WTC11 (cell line): ENCODE measurements at regions not wholly inside any gene's neighbourhood (a gene's known extent, or its start where the extent isn't known, plus 50 kb on each side); places are given as distances from the start of the nearest gene placed in this dataset.
A peak's percentile ranks its signal among the peaks of the same experiment; 100 is the strongest.

Experiments used
- ATAC-seq: fragments of 200-7000 bp; cut with Tn5 transposase; 2 replicates; pipeline ENCODE4 v1.10.0; 2021; ENCODE audit warnings: mild to moderate bottlenecking, moderate library complexity
- CTCF ChIA-PET: fragments of 300-600 bp; sonication (Branson Sonifier 250); formaldehyde crosslinking; loops from one replicate; lab custom pipeline; 2021; ENCODE audit warnings: antibody characterized with exemption; lab: Charles Lee
- POLR2A ChIA-PET: fragments of 350-600 bp; sonication (Branson Sonifier 250); formaldehyde crosslinking; loops from one replicate; lab custom pipeline; 2021; ENCODE audit warnings: antibody characterized with exemption; lab: Charles Lee
- DNase-seq: peaks from one replicate; pipeline ENCODE4 v3.0.0; 2021; ENCODE audit warnings: low spot score
- H3K27ac Mint-ChIP-seq: 2 replicates; pipeline ENCODE4 v1.8.0; 2021; ENCODE audit warnings: mixed read lengths
- H3K27me3 Mint-ChIP-seq: 2 replicates; pipeline ENCODE4 v1.8.0; 2021; ENCODE audit warnings: low read depth, mild to moderate bottlenecking, moderate library complexity, mixed read lengths
- H3K36me3 Mint-ChIP-seq: 2 replicates; pipeline ENCODE4 v1.8.0; 2021; ENCODE audit warnings: mixed read lengths
- H3K4me1 Mint-ChIP-seq: 2 replicates; pipeline ENCODE4 v1.8.0; 2022; ENCODE audit warnings: mixed read lengths
- H3K4me3 Mint-ChIP-seq: 2 replicates; pipeline ENCODE4 v1.8.0; 2021; ENCODE audit warnings: mild to moderate bottlenecking, moderate library complexity, mixed read lengths
- H3K9me3 Mint-ChIP-seq: 2 replicates; pipeline ENCODE4 v1.8.0; 2021; ENCODE audit warnings: mixed read lengths
- EMX1 ChIP-seq: fragments of 250-450 bp; sonication (Bioruptor Pico); IDR thresholded peaks from 2 replicates; pipeline ENCODE4 v1.8.0; 2021; ENCODE audit warnings: mild to moderate bottlenecking
- GABPB1 ChIP-seq: sonication (generic); formaldehyde crosslinking; IDR thresholded peaks from 2 replicates; pipeline ENCODE4 v1.8.1; 2023; ENCODE audit warnings: mild to moderate bottlenecking, missing genetic modification reagents
- GTF2I ChIP-seq: fragments of 250-450 bp; sonication (Bioruptor Pico); conservative IDR thresholded peaks from 2 replicates; pipeline ENCODE4 v1.4.0; 2021; ENCODE audit warnings: mild to moderate bottlenecking
- MAX ChIP-seq: sonication (generic); formaldehyde crosslinking; IDR thresholded peaks from 2 replicates; pipeline ENCODE4 v1.8.0; 2022; ENCODE audit warnings: mild to moderate bottlenecking, missing genetic modification reagents
- NR3C1 ChIP-seq: sonication (generic); formaldehyde crosslinking; conservative IDR thresholded peaks from 2 replicates; pipeline ENCODE4 v1.8.1; 2023; ENCODE audit warnings: low read depth, mild to moderate bottlenecking, missing genetic modification reagents
- PRDM15 ChIP-seq: sonication (generic); formaldehyde crosslinking; IDR thresholded peaks from 2 replicates; pipeline ENCODE4 v1.8.0; 2022; ENCODE audit warnings: missing genetic modification reagents
- SMAD3 ChIP-seq: sonication (generic); formaldehyde crosslinking; IDR thresholded peaks from 2 replicates; pipeline ENCODE4 v1.8.0; 2022; ENCODE audit warnings: missing genetic modification reagents, mild to moderate bottlenecking, borderline replicate concordance
- TEAD1 ChIP-seq: sonication (generic); formaldehyde crosslinking; IDR thresholded peaks from 2 replicates; pipeline ENCODE4 v1.8.0; 2022; ENCODE audit warnings: mild to moderate bottlenecking, missing genetic modification reagents
- ZNF423 ChIP-seq: fragments of 250-450 bp; sonication (Bioruptor Pico); IDR thresholded peaks from 2 replicates; pipeline ENCODE4 v2.1.2; 2022; ENCODE audit warnings: mild to moderate bottlenecking, moderate library complexity
- ZNF532 ChIP-seq: fragments of 250-450 bp; sonication (Bioruptor Pico); IDR thresholded peaks from 2 replicates; pipeline ENCODE4 v1.9.0; 2021; ENCODE audit warnings: mild to moderate bottlenecking, borderline replicate concordance

- ChIA-PET CTCF (no interaction called here), POLR2A (no interaction called here)
- ATAC-seq (no peak), DNase-seq (no peak)
- Mint-ChIP-seq H3K4me3 (no peak overlapping the region), H3K36me3 (peaks cover 14% of the 10 kb centered on the region), H3K4me1 (peaks cover 37% of the 10 kb centered on the region), H3K27me3 (no peaks in the 10 kb centered on the region), H3K27ac (peak overlapping the region; percentile 3), H3K9me3 (peaks cover 16% of the 10 kb centered on the region)
- 0 out of 2 replicates have a peak, but pooled peaks have one; percentile 28 for TF ChIP-seq TEAD1 (CRISPR knock-in tag)
- no peak for TF ChIP-seq EMX1 (CRISPR knock-in tag)
Observed at GRCh38 chr10:57017356-57018037, 656.4 kb upstream of the ZWINT start.

GRCh38 chr10:57015595-57016318 lies 654.7 kb upstream of the ZWINT start:
- ChIA-PET POLR2A (no interaction called here), CTCF (interaction anchor here (0.5 to 0.8 kb wide), 2 partner anchors 16 to 334 kb away, joined by 3 to 4 read pairs; no protein-coding TSS in a partner anchor)
- Mint-ChIP-seq H3K9me3 (peaks cover 13% of the 10 kb centered on the region), H3K4me3 (no peak overlapping the region), H3K27ac (no peak overlapping the region), H3K27me3 (no peaks in the 10 kb centered on the region)
- no peak for ATAC-seq
- TF ChIP-seq MAX (CRISPR knock-in tag): no peak
- no peak for TF ChIP-seq PRDM15
- TF ChIP-seq NR3C1 (CRISPR knock-in tag): no peak
- TF ChIP-seq GTF2I (CRISPR knock-in tag): no peak
- TF ChIP-seq, all 79 proteins: peak for 0
- H3K4me1 Mint-ChIP-seq: peaks cover 37% of the 10 kb centered on the region
- DNase-seq: no peak
- peaks cover 14% of the 10 kb centered on the region for H3K36me3 Mint-ChIP-seq

- CTCF ChIA-PET: no interaction called here
- POLR2A ChIA-PET: no interaction called here
- DNase-seq: no peak
- Mint-ChIP-seq H3K4me3 (no peak overlapping the region), H3K36me3 (peaks cover 11% of the 10 kb centered on the region), H3K9me3 (peaks cover 9% of the 10 kb centered on the region), H3K27me3 (no peaks in the 10 kb centered on the region), H3K27ac (no peak overlapping the region), H3K4me1 (peaks cover 37% of the 10 kb centered on the region)
- TF ChIP-seq SMAD3 (CRISPR knock-in tag) (no peak), ZNF532 (CRISPR knock-in tag) (no peak), ZNF423 (CRISPR knock-in tag) (no peak), GABPB1 (CRISPR knock-in tag) (no peak), NR3C1 (CRISPR knock-in tag) (no peak)
- ATAC-seq: no peak
Observed at GRCh38 chr10:57015187-57015586, 654.1 kb upstream of the ZWINT start.
